ENCODE measurements at regions not wholly inside any gene's neighbourhood (a gene's known extent, or its start where the extent isn't known, plus 50 kb on each side); places are given as distances from the start of the nearest gene placed in this dataset.

DNA sequence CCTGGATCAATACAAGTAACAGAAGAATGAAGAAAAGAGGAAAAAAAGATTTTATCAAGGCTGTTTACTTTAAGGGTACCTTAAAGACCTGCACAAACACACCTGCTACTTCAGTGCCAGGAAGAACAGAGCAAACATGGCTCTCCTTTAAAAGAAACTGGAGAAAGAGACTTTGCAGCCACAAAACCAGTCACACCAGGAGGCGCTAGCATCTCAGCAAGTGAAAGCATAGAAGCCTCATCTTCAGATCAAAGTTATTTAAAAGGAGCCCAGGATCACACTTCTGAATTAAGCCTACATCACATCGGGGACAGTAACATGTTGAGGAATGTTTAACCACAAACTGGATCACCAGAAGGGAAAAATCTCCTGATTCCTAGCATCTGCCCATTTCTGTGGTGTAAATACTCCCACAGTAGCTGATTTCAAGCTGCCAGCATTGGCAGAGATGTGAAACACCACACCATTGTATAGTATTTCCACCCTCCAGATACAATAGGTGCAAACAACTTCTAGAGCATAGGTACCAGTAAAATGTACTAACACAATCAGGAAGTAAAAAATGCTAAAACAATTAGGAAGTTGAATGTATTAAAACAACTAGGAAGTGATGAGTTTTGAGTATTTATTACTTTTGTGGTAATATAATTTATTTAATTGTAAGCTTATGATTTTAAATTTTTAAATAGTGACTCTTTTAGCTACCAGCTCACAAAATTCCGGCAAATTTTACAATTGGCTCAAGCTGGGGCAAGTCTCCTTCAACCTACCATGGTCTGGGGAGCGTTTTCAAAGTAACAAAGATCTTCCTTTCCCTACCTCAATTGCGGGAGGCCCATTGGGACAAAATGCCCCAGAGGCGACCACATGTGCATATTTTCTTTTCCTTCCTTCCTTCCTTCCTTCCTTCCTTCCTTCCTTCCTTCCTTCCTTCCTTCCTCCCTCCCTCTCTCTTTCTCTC, 105.3 kb upstream of the CLDN14 start:
- Histone ChIP-seq H3K27ac (ENCODE audit: low read depth in 1 of 2, low read length in 2 of 2) (no peak overlapping the region), H3K4me3 (ENCODE audit: low read depth in 1 of 3, low read length in 3 of 3) (no peak overlapping the region), H3K9me3 (ENCODE audit: control insufficient read depth in 4 of 4, low read length in 3 of 4) (no peaks in the 10 kb centered on the region), H3K36me3 (ENCODE audit: control insufficient read depth in 4 of 4, insufficient read depth in 3 of 4, low read depth in 1 of 4, low read length in 3 of 4) (no peaks in the 10 kb centered on the region), H3K27me3 (ENCODE audit: control insufficient read depth in 4 of 4, insufficient read depth in 4 of 4, low read length in 3 of 4) (no peaks in the 10 kb centered on the region), H3K9ac (ENCODE audit: low read depth in 1 of 2, low read length in 2 of 2) (no peak overlapping the region), H3K4me1 (ENCODE audit: control insufficient read depth in 4 of 4, insufficient read depth in 4 of 4, low read length in 3 of 4) (peaks cover 0 to 9% (median 0%) of the 10 kb centered on the region in 4 donors)
- no peak for DNase-seq (ENCODE audit: low spot score)
- TF ChIP-seq, protein P1, sequence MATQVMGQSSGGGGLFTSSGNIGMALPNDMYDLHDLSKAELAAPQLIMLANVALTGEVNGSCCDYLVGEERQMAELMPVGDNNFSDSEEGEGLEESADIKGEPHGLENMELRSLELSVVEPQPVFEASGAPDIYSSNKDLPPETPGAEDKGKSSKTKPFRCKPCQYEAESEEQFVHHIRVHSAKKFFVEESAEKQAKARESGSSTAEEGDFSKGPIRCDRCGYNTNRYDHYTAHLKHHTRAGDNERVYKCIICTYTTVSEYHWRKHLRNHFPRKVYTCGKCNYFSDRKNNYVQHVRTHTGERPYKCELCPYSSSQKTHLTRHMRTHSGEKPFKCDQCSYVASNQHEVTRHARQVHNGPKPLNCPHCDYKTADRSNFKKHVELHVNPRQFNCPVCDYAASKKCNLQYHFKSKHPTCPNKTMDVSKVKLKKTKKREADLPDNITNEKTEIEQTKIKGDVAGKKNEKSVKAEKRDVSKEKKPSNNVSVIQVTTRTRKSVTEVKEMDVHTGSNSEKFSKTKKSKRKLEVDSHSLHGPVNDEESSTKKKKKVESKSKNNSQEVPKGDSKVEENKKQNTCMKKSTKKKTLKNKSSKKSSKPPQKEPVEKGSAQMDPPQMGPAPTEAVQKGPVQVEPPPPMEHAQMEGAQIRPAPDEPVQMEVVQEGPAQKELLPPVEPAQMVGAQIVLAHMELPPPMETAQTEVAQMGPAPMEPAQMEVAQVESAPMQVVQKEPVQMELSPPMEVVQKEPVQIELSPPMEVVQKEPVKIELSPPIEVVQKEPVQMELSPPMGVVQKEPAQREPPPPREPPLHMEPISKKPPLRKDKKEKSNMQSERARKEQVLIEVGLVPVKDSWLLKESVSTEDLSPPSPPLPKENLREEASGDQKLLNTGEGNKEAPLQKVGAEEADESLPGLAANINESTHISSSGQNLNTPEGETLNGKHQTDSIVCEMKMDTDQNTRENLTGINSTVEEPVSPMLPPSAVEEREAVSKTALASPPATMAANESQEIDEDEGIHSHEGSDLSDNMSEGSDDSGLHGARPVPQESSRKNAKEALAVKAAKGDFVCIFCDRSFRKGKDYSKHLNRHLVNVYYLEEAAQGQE (IDR thresholded peaks at IDR 0.05), result no peak
- TF ChIP-seq, protein P2, sequence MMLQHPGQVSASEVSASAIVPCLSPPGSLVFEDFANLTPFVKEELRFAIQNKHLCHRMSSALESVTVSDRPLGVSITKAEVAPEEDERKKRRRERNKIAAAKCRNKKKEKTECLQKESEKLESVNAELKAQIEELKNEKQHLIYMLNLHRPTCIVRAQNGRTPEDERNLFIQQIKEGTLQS (IDR thresholded peaks at IDR 0.05), result no peak
- TF ChIP-seq, protein P3, sequence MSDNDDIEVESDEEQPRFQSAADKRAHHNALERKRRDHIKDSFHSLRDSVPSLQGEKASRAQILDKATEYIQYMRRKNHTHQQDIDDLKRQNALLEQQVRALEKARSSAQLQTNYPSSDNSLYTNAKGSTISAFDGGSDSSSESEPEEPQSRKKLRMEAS (IDR thresholded peaks at IDR 0.05), result no peak
- TF ChIP-seq, protein P4, sequence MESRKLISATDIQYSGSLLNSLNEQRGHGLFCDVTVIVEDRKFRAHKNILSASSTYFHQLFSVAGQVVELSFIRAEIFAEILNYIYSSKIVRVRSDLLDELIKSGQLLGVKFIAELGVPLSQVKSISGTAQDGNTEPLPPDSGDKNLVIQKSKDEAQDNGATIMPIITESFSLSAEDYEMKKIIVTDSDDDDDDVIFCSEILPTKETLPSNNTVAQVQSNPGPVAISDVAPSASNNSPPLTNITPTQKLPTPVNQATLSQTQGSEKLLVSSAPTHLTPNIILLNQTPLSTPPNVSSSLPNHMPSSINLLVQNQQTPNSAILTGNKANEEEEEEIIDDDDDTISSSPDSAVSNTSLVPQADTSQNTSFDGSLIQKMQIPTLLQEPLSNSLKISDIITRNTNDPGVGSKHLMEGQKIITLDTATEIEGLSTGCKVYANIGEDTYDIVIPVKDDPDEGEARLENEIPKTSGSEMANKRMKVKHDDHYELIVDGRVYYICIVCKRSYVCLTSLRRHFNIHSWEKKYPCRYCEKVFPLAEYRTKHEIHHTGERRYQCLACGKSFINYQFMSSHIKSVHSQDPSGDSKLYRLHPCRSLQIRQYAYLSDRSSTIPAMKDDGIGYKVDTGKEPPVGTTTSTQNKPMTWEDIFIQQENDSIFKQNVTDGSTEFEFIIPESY (IDR thresholded peaks at IDR 0.05), result no peak
- no peak for TF ChIP-seq JUND (IDR thresholded peaks at IDR 0.05)
- TF ChIP-seq NR2F2 (IDR thresholded peaks at IDR 0.05), result no peak
- TF ChIP-seq GABPA (IDR thresholded peaks at IDR 0.05 in 1 of 2, conservative IDR thresholded peaks at IDR 0.05 in 1 of 2), result no peak
- TF ChIP-seq FOXA1 (IDR thresholded peaks at IDR 0.05), result no peak
- TF ChIP-seq HNF4G (IDR thresholded peaks at IDR 0.05), result no peak
- TF ChIP-seq HNF4A (conservative IDR thresholded peaks at IDR 0.05), result no peak
- TF ChIP-seq EGR1 (IDR thresholded peaks at IDR 0.05; ENCODE audit: low read depth in 2 of 2), result no peak
- TF ChIP-seq RAD21 (IDR thresholded peaks at IDR 0.05), result no peak
- WGBS, result 89% methylated on average over 6 of the region's 6 CpGs

DNA sequence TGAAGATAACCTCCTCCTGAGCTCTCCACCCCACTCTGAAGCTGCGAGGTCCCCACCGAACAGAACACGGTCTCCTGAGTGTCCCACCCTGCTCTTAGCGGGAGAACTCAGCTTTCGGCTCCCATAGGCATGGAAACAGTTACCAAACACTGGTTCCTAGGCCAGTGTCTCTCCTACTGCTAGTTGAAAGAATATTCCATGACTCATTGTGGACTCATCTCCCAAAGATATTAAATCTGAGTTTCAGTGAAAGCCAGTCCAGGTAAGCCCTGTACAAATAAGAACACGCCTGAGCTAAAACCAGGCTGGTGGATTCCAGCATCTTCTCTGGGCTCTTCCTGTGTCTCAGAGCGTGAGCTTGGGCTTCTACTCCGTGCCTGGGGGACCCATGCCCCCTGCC, 107.5 kb upstream of the CLDN14 start:
- WGBS, result 88% methylated on average over 8 of the region's 8 CpGs
- no peak overlapping the region for H3K9ac ChIP-seq (ENCODE audit: low read depth in 1 of 2, low read length in 2 of 2)
- DNase-seq (ENCODE audit: low spot score), result no peak
- TF ChIP-seq SP1 (IDR thresholded peaks at IDR 0.05) (no peak), TAF1 (conservative IDR thresholded peaks at IDR 0.05) (no peak), HNF4G (IDR thresholded peaks at IDR 0.05) (no peak), EGR1 (IDR thresholded peaks at IDR 0.05; ENCODE audit: low read depth in 2 of 2) (no peak), RXRA (IDR thresholded peaks at IDR 0.05) (no peak), FOXA1 (IDR thresholded peaks at IDR 0.05) (no peak), RAD21 (IDR thresholded peaks at IDR 0.05) (no peak)
- TF ChIP-seq, protein P3 (IDR thresholded peaks at IDR 0.05), result no peak
- TF ChIP-seq, protein P1 (IDR thresholded peaks at IDR 0.05), result no peak
- TF ChIP-seq, protein P4 (IDR thresholded peaks at IDR 0.05), result no peak
- TF ChIP-seq, protein P2 (IDR thresholded peaks at IDR 0.05), result no peak

More for the DNA sequence above, 107.5 kb upstream of the CLDN14 start:
- no peaks in the 10 kb centered on the region for H3K27me3 ChIP-seq (ENCODE audit: control insufficient read depth in 4 of 4, insufficient read depth in 4 of 4, low read length in 3 of 4)
- no peak overlapping the region for H3K27ac ChIP-seq (ENCODE audit: low read depth in 1 of 2, low read length in 2 of 2)
- H3K4me1 ChIP-seq (ENCODE audit: control insufficient read depth in 4 of 4, insufficient read depth in 4 of 4, low read length in 3 of 4), result peaks cover 0 to 9% (median 0%) of the 10 kb centered on the region in 4 donors
- no peaks in the 10 kb centered on the region for H3K9me3 ChIP-seq (ENCODE audit: control insufficient read depth in 4 of 4, low read length in 3 of 4)
- H3K4me3 ChIP-seq (ENCODE audit: low read depth in 1 of 3, low read length in 3 of 3), result no peak overlapping the region
- H3K36me3 ChIP-seq (ENCODE audit: control insufficient read depth in 4 of 4, insufficient read depth in 3 of 4, low read depth in 1 of 4, low read length in 3 of 4), result no peaks in the 10 kb centered on the region

Measured in liver (tissue), 7 donors.